ENCODE measurements at regions not wholly inside any gene's neighbourhood (a gene's known extent, or its start where the extent isn't known, plus 50 kb on each side); places are given as distances from the start of the nearest gene placed in this dataset.

- no peak for DNase-seq (ENCODE audit: low read depth)
- H3K36me3 ChIP-seq (ENCODE audit: control insufficient read depth, insufficient read depth, low read length) = no peaks in the 10 kb centered on the region
- H3K27me3 ChIP-seq (ENCODE audit: control insufficient read depth, insufficient read depth, low read length) = no peaks in the 10 kb centered on the region
- CTCF ChIA-PET = no interaction called here
- no peak overlapping the region for H3K4me3 ChIP-seq (ENCODE audit: low read depth, low read length)
- TF ChIP-seq CTCF (IDR thresholded peaks at IDR 0.05; ENCODE audit: insufficient read depth, low read depth, low read length) = no peak
- POLR2A ChIA-PET = no interaction called here
These were observed 210.3 kb downstream of the CHRM2 start for GRCh38 chr7:137078781-137079180.

GRCh38 chr7:137074391-137075030 lies 206.1 kb downstream of the CHRM2 start:
- Histone ChIP-seq H3K4me3 (ENCODE audit: low read depth, low read length) (no peak overlapping the region), H3K27me3 (ENCODE audit: control insufficient read depth, insufficient read depth, low read length) (no peaks in the 10 kb centered on the region), H3K36me3 (ENCODE audit: control insufficient read depth, insufficient read depth, low read length) (no peaks in the 10 kb centered on the region)
- CTCF ChIA-PET = interaction anchor here (0.8 to 1.8 kb wide), 3 partner anchors 10 to 133 kb away, joined by 3 to 6 read pairs (median 3); no protein-coding TSS in a partner anchor
- no peak for TF ChIP-seq CTCF (IDR thresholded peaks at IDR 0.05; ENCODE audit: insufficient read depth, low read depth, low read length)
- peak; percentile 57 for DNase-seq (ENCODE audit: low read depth)
- POLR2A ChIA-PET = no interaction called here

GRCh38 chr7:137073571-137074325 lies 205.3 kb downstream of the CHRM2 start:
- DNase-seq (ENCODE audit: low read depth) = peak; percentile 10
- no peaks in the 10 kb centered on the region for H3K27me3 ChIP-seq (ENCODE audit: control insufficient read depth, insufficient read depth, low read length)
- H3K36me3 ChIP-seq (ENCODE audit: control insufficient read depth, insufficient read depth, low read length) = no peaks in the 10 kb centered on the region
- ChIA-PET CTCF (interaction anchor here (0.6 to 1.8 kb wide), 2 partner anchors 11 to 1420 kb away, joined by 3 to 6 read pairs; no protein-coding TSS in a partner anchor), POLR2A (no interaction called here)
- TF ChIP-seq CTCF (IDR thresholded peaks at IDR 0.05; ENCODE audit: insufficient read depth, low read depth, low read length) = no peak
- no peak overlapping the region for H3K4me3 ChIP-seq (ENCODE audit: low read depth, low read length)

Data from BJ (cell line).